Activated CD8-positive, alpha-beta T cell treated with anti-CD3 and anti-CD28 coated beads, Interleukin-2, amount 10 ng/mL, durations not matched to agents 7 days and 5 days (primary cell): ENCODE measurements at regions not wholly inside any gene's neighbourhood (a gene's known extent, or its start where the extent isn't known, plus 50 kb on each side); places are given as distances from the start of the nearest gene placed in this dataset.

Source experiments
- ATAC-seq: fragments of 150-1000 bp; cut with Tn5 transposase; one replicate; pipeline ENCODE4 v1.10.0; 2021; ENCODE audit warnings: moderate library complexity
- CTCF ChIA-PET: fragments of 350-600 bp; sonication (Branson Sonifier 250); formaldehyde crosslinking; loops from one replicate; lab custom pipeline; 2021; ENCODE audit warnings: antibody characterized with exemption; lab: Charles Lee
- POLR2A ChIA-PET: fragments of 350-600 bp; sonication (Branson Sonifier 250); formaldehyde crosslinking; loops from one replicate; lab custom pipeline; 2021; ENCODE audit warnings: antibody characterized with exemption; lab: Charles Lee
- DNase-seq: peaks from one replicate; pipeline ENCODE4 v3.0.0-alpha.2; 2020
- H3K27ac Mint-ChIP-seq: one replicate; pipeline ENCODE4 v1.8.0; 2021; ENCODE audit warnings: mild to moderate bottlenecking, mixed read lengths
- H3K27me3 Mint-ChIP-seq: one replicate; pipeline ENCODE4 v1.8.0; 2021; ENCODE audit warnings: low read depth, mixed read lengths
- H3K36me3 Mint-ChIP-seq: one replicate; pipeline ENCODE4 v1.8.0; 2021; ENCODE audit warnings: low read depth, mixed read lengths
- H3K4me1 Mint-ChIP-seq: one replicate; pipeline ENCODE4 v1.8.0; 2021; ENCODE audit warnings: low read depth, mixed read lengths
- H3K4me3 Mint-ChIP-seq: one replicate; pipeline ENCODE4 v1.8.0; 2021; ENCODE audit warnings: mild to moderate bottlenecking, mixed read lengths
- H3K9me3 Mint-ChIP-seq: one replicate; pipeline ENCODE4 v1.8.0; 2022; ENCODE audit warnings: mixed read lengths; ENCODE audit not compliant: insufficient read depth

- CTCF ChIA-PET, result no interaction called here
- DNase-seq, result no peak
- no peaks in the 10 kb centered on the region for H3K4me1 Mint-ChIP-seq
Measured at GRCh38 chr18:51514128-51514527, 316.6 kb upstream of the MEX3C start.

GRCh38 chr18:51516478-51517038 lies 319.1 kb upstream of the MEX3C start:
- Mint-ChIP-seq H3K27me3 (no peaks in the 10 kb centered on the region), H3K36me3 (no peaks in the 10 kb centered on the region), H3K27ac (no peak overlapping the region), H3K9me3 (no peaks in the 10 kb centered on the region), H3K4me1 (no peaks in the 10 kb centered on the region), H3K4me3 (no peak overlapping the region)
- ChIA-PET POLR2A (no interaction called here), CTCF (no interaction called here)
- DNase-seq (no peak), ATAC-seq (no peak)

More at GRCh38 chr18:51514128-51514527, 316.6 kb upstream of the MEX3C start:
- Mint-ChIP-seq H3K9me3 (no peaks in the 10 kb centered on the region), H3K27me3 (no peaks in the 10 kb centered on the region), H3K36me3 (no peaks in the 10 kb centered on the region), H3K27ac (no peak overlapping the region), H3K4me3 (no peak overlapping the region)
- ATAC-seq, result no peak
- POLR2A ChIA-PET, result no interaction called here

- no peak overlapping the region for H3K27ac Mint-ChIP-seq
- ATAC-seq (no peak), DNase-seq (no peak)
- ChIA-PET POLR2A (no interaction called here), CTCF (no interaction called here)
- no peaks in the 10 kb centered on the region for H3K27me3 Mint-ChIP-seq
- H3K36me3 Mint-ChIP-seq, result no peaks in the 10 kb centered on the region
- H3K4me3 Mint-ChIP-seq, result no peak overlapping the region
- no peaks in the 10 kb centered on the region for H3K4me1 Mint-ChIP-seq
- no peaks in the 10 kb centered on the region for H3K9me3 Mint-ChIP-seq
Measured at GRCh38 chr18:51519571-51519970, 322.1 kb upstream of the MEX3C start.

- Mint-ChIP-seq H3K27ac (no peak overlapping the region), H3K27me3 (no peaks in the 10 kb centered on the region), H3K36me3 (no peaks in the 10 kb centered on the region), H3K4me3 (no peak overlapping the region), H3K4me1 (no peaks in the 10 kb centered on the region), H3K9me3 (no peaks in the 10 kb centered on the region)
- ChIA-PET POLR2A (no interaction called here), CTCF (no interaction called here)
- DNase-seq (no peak), ATAC-seq (no peak)
Measured at GRCh38 chr18:51520676-51521180, 323.2 kb upstream of the MEX3C start.

- H3K36me3 Mint-ChIP-seq, result no peaks in the 10 kb centered on the region
- no peaks in the 10 kb centered on the region for H3K9me3 Mint-ChIP-seq
- no peak overlapping the region for H3K27ac Mint-ChIP-seq
- DNase-seq (no peak), ATAC-seq (no peak)
- H3K4me3 Mint-ChIP-seq, result no peak overlapping the region
- peaks cover 1% of the 10 kb centered on the region for H3K27me3 Mint-ChIP-seq
- ChIA-PET CTCF (no interaction called here), POLR2A (no interaction called here)
- no peaks in the 10 kb centered on the region for H3K4me1 Mint-ChIP-seq
Measured at GRCh38 chr18:51522338-51522737, 324.9 kb upstream of the MEX3C start.

- H3K27me3 Mint-ChIP-seq, result peaks cover 2% of the 10 kb centered on the region
- DNase-seq, result no peak
- no peaks in the 10 kb centered on the region for H3K9me3 Mint-ChIP-seq
- ChIA-PET POLR2A (no interaction called here), CTCF (no interaction called here)
- no peaks in the 10 kb centered on the region for H3K36me3 Mint-ChIP-seq
- no peak for ATAC-seq
- H3K27ac Mint-ChIP-seq, result no peak overlapping the region
- no peaks in the 10 kb centered on the region for H3K4me1 Mint-ChIP-seq
- no peak overlapping the region for H3K4me3 Mint-ChIP-seq
Measured at GRCh38 chr18:51522821-51523220, 325.3 kb upstream of the MEX3C start.

GRCh38 chr18:51523671-51524070 lies 326.2 kb upstream of the MEX3C start:
- ChIA-PET CTCF (no interaction called here), POLR2A (no interaction called here)
- H3K4me3 Mint-ChIP-seq, result no peak overlapping the region

GRCh38 chr18:51525453-51526225 lies 328.2 kb upstream of the MEX3C start:
- CTCF ChIA-PET, result no interaction called here
- H3K27ac Mint-ChIP-seq, result no peak overlapping the region
- no peaks in the 10 kb centered on the region for H3K36me3 Mint-ChIP-seq
- H3K4me1 Mint-ChIP-seq, result no peaks in the 10 kb centered on the region
- DNase-seq (no peak), ATAC-seq (no peak)
- H3K9me3 Mint-ChIP-seq, result no peaks in the 10 kb centered on the region
- H3K27me3 Mint-ChIP-seq, result peaks cover 2% of the 10 kb centered on the region
- POLR2A ChIA-PET, result no interaction called here
- no peak overlapping the region for H3K4me3 Mint-ChIP-seq

More at GRCh38 chr18:51523671-51524070, 326.2 kb upstream of the MEX3C start:
- Mint-ChIP-seq H3K9me3 (no peaks in the 10 kb centered on the region), H3K27ac (no peak overlapping the region), H3K36me3 (no peaks in the 10 kb centered on the region), H3K4me1 (no peaks in the 10 kb centered on the region), H3K27me3 (peaks cover 2% of the 10 kb centered on the region)
- no peak for ATAC-seq
- no peak for DNase-seq

GRCh38 chr18:51527826-51528225 lies 330.3 kb upstream of the MEX3C start:
- no peaks in the 10 kb centered on the region for H3K4me1 Mint-ChIP-seq
- no peak for ATAC-seq
- POLR2A ChIA-PET, result no interaction called here
- H3K36me3 Mint-ChIP-seq, result no peaks in the 10 kb centered on the region
- peaks cover 2% of the 10 kb centered on the region for H3K27me3 Mint-ChIP-seq
- CTCF ChIA-PET, result no interaction called here
- DNase-seq, result no peak
- H3K9me3 Mint-ChIP-seq, result no peaks in the 10 kb centered on the region
- H3K27ac Mint-ChIP-seq, result no peak overlapping the region
- H3K4me3 Mint-ChIP-seq, result no peak overlapping the region

- CTCF ChIA-PET, result no interaction called here
- H3K36me3 Mint-ChIP-seq, result no peaks in the 10 kb centered on the region
- peaks cover 2% of the 10 kb centered on the region for H3K27me3 Mint-ChIP-seq
- H3K4me3 Mint-ChIP-seq, result no peak overlapping the region
- no peaks in the 10 kb centered on the region for H3K4me1 Mint-ChIP-seq
- H3K9me3 Mint-ChIP-seq, result no peaks in the 10 kb centered on the region
- no peak for ATAC-seq
- no peak for DNase-seq
- H3K27ac Mint-ChIP-seq, result no peak overlapping the region
- POLR2A ChIA-PET, result no interaction called here
Measured at GRCh38 chr18:51531501-51531900, 334.0 kb upstream of the MEX3C start.

- POLR2A ChIA-PET, result no interaction called here
- Mint-ChIP-seq H3K4me1 (no peaks in the 10 kb centered on the region), H3K4me3 (no peak overlapping the region), H3K27ac (no peak overlapping the region), H3K36me3 (no peaks in the 10 kb centered on the region), H3K27me3 (no peaks in the 10 kb centered on the region), H3K9me3 (no peaks in the 10 kb centered on the region)
- ATAC-seq, result no peak
- CTCF ChIA-PET, result no interaction called here
- DNase-seq, result peak; percentile 30
Measured at GRCh38 chr18:51537487-51537886, 340.0 kb upstream of the MEX3C start.

- no peak overlapping the region for H3K4me3 Mint-ChIP-seq
- CTCF ChIA-PET, result no interaction called here
Measured at GRCh38 chr18:51540562-51540961, 343.1 kb upstream of the MEX3C start.

More at GRCh38 chr18:51540562-51540961, 343.1 kb upstream of the MEX3C start:
- DNase-seq, result no peak
- ATAC-seq, result no peak
- no peaks in the 10 kb centered on the region for H3K27me3 Mint-ChIP-seq
- no peaks in the 10 kb centered on the region for H3K36me3 Mint-ChIP-seq
- POLR2A ChIA-PET, result no interaction called here
- H3K4me1 Mint-ChIP-seq, result no peaks in the 10 kb centered on the region
- H3K27ac Mint-ChIP-seq, result no peak overlapping the region
- no peaks in the 10 kb centered on the region for H3K9me3 Mint-ChIP-seq
